PC-3 (cell line): ENCODE measurements at regions not wholly inside any gene's neighbourhood (a gene's known extent, or its start where the extent isn't known, plus 50 kb on each side); places are given as distances from the start of the nearest gene placed in this dataset.

Source experiments
- EZH2phosphoT487 ChIP-seq: fragments of 300-600 bp; sonication (generic); IDR thresholded peaks from 2 replicates; pipeline ENCODE4 v1.6.1; 2018; ENCODE audit warnings: mild to moderate bottlenecking, antibody characterized with exemption, low read length, borderline replicate concordance
- TF ChIP-seq, protein P1 (sequence below): fragments of 300-600 bp; sonication (generic); conservative IDR thresholded peaks from 2 replicates; pipeline ENCODE4 v1.5.1; 2017; ENCODE audit warnings: antibody characterized with exemption, low read depth, mild to moderate bottlenecking, low read length

DNA sequence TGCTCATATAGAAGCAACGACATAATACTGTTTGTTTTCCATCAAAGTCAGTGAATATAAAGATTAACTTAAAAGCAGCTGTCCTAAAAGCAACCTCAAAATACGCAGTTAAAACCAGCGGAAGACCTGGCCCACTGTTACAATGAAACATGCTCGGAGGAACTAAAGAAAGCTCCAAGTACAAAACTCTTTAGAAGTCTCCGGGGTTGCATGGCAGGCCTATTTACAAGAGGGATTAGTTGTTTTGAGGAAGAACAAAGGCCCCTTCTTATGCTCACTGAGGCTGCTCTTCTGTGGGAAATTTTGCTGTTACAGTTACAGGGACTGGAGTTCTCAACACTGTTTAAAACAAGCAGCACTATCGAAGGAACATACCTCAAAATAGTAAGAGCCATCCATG, 75.9 kb upstream of the C12orf71 start:
- TF ChIP-seq, protein P1, sequence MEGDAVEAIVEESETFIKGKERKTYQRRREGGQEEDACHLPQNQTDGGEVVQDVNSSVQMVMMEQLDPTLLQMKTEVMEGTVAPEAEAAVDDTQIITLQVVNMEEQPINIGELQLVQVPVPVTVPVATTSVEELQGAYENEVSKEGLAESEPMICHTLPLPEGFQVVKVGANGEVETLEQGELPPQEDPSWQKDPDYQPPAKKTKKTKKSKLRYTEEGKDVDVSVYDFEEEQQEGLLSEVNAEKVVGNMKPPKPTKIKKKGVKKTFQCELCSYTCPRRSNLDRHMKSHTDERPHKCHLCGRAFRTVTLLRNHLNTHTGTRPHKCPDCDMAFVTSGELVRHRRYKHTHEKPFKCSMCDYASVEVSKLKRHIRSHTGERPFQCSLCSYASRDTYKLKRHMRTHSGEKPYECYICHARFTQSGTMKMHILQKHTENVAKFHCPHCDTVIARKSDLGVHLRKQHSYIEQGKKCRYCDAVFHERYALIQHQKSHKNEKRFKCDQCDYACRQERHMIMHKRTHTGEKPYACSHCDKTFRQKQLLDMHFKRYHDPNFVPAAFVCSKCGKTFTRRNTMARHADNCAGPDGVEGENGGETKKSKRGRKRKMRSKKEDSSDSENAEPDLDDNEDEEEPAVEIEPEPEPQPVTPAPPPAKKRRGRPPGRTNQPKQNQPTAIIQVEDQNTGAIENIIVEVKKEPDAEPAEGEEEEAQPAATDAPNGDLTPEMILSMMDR = no peak
- TF ChIP-seq EZH2phosphoT487 = no peak
